ENCODE measurements at regions not wholly inside any gene's neighbourhood (a gene's known extent, or its start where the extent isn't known, plus 50 kb on each side); places are given as distances from the start of the nearest gene placed in this dataset.

DNA sequence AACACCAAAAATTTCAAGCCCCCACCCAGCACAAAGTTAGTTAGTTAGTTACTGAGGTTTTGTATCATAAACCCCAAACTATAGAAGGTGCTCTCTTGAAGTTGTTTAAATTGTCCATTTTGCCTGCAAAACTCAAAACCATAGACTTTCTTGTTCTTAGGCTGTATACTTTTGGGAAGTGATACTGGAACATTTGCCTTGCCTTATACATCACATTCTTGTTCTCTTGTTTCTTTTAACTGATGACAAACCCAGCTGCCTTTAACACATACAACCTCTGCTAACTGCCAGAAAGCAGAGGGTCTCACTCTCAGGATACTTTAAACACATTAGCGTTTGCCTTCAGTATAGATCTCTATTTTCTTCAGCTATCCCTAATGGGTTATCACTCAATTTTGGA lies 570.5 kb downstream of the MRPL39 start:
- TF ChIP-seq, protein P1, sequence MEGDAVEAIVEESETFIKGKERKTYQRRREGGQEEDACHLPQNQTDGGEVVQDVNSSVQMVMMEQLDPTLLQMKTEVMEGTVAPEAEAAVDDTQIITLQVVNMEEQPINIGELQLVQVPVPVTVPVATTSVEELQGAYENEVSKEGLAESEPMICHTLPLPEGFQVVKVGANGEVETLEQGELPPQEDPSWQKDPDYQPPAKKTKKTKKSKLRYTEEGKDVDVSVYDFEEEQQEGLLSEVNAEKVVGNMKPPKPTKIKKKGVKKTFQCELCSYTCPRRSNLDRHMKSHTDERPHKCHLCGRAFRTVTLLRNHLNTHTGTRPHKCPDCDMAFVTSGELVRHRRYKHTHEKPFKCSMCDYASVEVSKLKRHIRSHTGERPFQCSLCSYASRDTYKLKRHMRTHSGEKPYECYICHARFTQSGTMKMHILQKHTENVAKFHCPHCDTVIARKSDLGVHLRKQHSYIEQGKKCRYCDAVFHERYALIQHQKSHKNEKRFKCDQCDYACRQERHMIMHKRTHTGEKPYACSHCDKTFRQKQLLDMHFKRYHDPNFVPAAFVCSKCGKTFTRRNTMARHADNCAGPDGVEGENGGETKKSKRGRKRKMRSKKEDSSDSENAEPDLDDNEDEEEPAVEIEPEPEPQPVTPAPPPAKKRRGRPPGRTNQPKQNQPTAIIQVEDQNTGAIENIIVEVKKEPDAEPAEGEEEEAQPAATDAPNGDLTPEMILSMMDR (IDR thresholded peaks at IDR 0.05; ENCODE audit: borderline replicate concordance, extremely low read depth, low read length, poor library complexity, severe bottlenecking): no peak
- no peak for TF ChIP-seq EZH2 (IDR thresholded peaks at IDR 0.05; ENCODE audit: borderline replicate concordance, low read depth, low read length, severe bottlenecking)

All from DND-41 (cell line).